Fibroblast of skin of scalp (primary cell): ENCODE measurements at regions not wholly inside any gene's neighbourhood (a gene's known extent, or its start where the extent isn't known, plus 50 kb on each side); places are given as distances from the start of the nearest gene placed in this dataset.
"Not testable (repeated sequence)": the region's sequence is repeated elsewhere in the genome, so short reads cannot be mapped to it uniquely, and the experiment has no call there.

Source experiments
- DNase-seq: peaks from one replicate; pipeline ENCODE4 v3.0.0-alpha.2; 2013

DNA sequence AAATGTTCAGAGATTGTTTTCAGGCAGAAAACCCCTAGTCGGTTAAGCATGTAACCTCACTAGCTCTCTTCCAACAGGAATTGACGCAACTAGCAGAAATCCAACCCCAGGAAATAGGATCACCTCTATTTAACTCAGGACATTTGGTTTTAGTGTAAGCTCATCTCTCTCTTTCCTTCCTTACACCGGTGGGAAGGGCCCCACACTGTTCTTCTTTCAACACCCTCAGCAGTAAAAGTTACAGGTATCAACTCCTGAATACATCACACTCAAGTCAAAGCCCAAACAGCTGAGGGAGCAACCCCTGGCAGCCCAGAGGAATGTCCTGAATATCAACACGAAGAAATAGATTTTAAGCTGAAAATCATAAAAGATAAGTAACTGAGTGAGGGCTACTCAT lies 191.2 kb upstream of the KIF2B start:
- DNase-seq, result no peak

DNA sequence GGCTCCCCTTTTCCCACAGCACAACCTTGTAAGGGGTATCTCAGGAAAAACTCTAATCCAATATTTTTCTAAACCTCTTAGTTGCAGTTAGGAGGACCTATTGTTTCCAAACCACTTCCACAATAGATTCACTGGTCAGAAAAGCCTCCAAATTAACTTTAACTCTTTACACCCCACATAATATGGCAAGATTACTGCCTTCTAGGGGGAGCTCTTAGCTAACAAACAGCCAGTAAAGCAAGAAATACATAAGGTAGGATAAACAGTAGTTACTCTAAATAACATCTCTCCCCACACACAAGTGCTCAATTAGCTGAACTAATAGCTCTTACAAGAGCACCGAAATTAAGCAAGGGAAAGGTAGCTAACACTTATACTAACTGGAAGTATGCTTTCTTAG lies 192.1 kb upstream of the KIF2B start:
- DNase-seq, result no peak

- DNase-seq, result no peak
Observed at GRCh38 chr17:53630115-53630514, 192.6 kb upstream of the KIF2B start.

- peak; percentile 30 for DNase-seq
Observed at GRCh38 chr17:53629188-53629587, 193.5 kb upstream of the KIF2B start.

- DNase-seq, result peak; percentile 83
Observed at GRCh38 chr17:53628011-53628410, 194.7 kb upstream of the KIF2B start.

DNA sequence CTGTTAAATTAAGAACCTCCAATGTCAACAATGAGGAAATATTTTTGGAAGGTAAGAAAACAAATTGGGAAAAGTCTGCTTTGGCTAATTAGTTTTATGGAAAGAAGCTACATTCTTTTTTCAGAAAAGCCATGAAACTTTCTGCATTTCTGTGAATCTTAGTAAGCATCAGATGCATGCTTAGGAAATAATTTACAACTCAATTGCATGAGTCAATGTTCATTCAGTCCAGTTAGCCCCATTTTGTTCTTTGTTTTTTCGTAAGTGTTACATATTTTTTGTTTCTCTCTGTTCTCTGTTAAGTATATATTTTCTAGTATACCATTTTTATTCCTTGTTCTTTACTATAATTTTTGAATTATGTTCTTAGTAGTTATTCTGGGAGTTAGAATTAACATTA lies 195.2 kb upstream of the KIF2B start:
- peak; percentile 76 for DNase-seq

GRCh38 chr17:53626286-53626685 lies 196.4 kb upstream of the KIF2B start:
- peak; percentile 62 for DNase-seq

- DNase-seq, result no peak
Observed at GRCh38 chr17:53619025-53619424, 203.7 kb upstream of the KIF2B start.

- DNase-seq, result not testable (repeated sequence)
Observed at GRCh38 chr17:53608208-53608607, 214.5 kb upstream of the KIF2B start.

DNA sequence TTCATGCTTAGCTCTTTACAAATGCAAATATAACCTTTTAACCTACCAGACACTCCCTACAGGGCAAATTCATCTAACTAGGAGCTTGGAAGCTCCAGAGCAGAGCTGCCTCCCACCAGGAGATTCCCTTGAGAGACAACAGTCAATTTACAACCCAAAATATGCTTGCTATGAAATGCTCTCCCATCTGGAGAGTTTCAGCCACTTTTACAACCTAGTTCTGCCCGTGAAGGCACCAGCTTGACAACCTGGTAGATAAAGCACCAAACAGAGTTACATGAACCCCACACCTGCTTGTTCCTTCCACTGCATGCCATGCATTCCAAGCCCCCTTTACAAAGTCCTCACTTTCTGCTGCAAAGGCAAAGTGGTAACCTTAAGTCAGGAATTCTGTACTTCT lies 215.3 kb upstream of the KIF2B start:
- no peak for DNase-seq

DNA sequence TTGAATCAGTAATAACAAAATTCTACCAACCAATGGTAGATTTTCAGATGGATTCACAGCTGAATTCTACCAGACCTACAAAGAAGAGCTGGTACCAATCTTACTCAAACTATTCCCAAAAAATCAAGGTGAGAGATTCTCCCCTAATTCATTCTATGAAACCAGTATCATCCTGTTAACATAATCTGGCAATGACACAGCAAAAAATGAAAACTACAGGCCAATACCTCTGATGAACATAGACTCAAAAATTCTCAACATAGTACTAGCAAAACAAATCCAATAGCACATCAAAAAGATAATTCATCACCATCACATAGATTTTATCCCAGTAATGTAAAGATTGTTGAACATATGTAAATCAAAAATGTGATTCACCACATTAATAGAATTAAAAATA lies 234.4 kb upstream of the KIF2B start:
- DNase-seq, result no peak

GRCh38 chr17:53574038-53574437 lies 248.7 kb upstream of the KIF2B start:
- DNase-seq, result no peak

GRCh38 chr17:53571342-53571741 lies 251.4 kb upstream of the KIF2B start:
- DNase-seq, result no peak

- DNase-seq, result no peak
Observed at GRCh38 chr17:53570731-53571130, 252.0 kb upstream of the KIF2B start.

- DNase-seq, result no peak
Observed at GRCh38 chr17:53560953-53561352, 261.8 kb upstream of the KIF2B start.

DNA sequence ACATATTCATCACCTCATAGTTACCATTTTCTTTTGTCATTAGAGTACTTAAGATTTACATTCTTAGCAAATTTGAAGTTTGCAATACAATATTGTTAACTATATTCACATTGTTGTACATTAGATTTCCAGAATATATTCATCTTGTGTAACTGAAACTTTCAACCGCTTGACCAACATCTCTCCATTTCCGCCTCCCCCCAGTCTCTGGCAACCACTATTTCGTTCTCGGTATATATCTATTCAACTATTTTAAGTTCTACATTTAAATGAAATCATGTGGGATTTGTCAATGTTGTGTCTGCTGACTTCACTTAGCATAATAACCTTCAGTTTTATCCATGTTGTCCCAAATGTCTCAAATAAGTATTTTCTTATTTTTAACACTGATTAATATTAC lies 274.5 kb upstream of the KIF2B start:
- no peak for DNase-seq

- DNase-seq, result no peak
Observed at GRCh38 chr17:53543472-53543871, 279.3 kb upstream of the KIF2B start.

- DNase-seq, result no peak
Observed at GRCh38 chr17:53538129-53538617, 284.6 kb upstream of the KIF2B start.

- no peak for DNase-seq
Observed at GRCh38 chr17:53527473-53527872, 295.3 kb upstream of the KIF2B start.

GRCh38 chr17:53525590-53525989 lies 297.1 kb upstream of the KIF2B start:
- no peak for DNase-seq

GRCh38 chr17:53516636-53517035 lies 306.1 kb upstream of the KIF2B start:
- peak; percentile 15 for DNase-seq

GRCh38 chr17:53499277-53499676 lies 323.4 kb upstream of the KIF2B start:
- DNase-seq, result no peak

DNA sequence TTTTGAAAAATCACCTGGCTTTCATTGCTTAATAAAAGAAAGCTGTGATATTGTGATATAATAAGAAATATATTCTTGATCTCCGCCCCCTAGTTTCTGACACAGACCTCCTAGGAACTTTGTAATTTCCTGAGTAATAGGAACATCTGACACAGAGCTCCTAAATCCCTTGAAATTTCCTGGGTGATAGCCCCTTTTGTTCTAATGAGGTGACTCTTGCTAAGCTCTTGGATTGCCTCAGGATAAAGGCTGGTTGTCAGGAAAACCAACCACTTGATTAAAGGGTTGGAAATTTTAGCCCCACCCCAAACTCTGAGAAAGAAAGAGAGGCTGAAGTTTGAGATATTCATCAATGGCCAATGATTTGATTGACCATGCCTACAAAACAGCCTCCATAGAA lies 326.4 kb upstream of the KIF2B start:
- no peak for DNase-seq

DNA sequence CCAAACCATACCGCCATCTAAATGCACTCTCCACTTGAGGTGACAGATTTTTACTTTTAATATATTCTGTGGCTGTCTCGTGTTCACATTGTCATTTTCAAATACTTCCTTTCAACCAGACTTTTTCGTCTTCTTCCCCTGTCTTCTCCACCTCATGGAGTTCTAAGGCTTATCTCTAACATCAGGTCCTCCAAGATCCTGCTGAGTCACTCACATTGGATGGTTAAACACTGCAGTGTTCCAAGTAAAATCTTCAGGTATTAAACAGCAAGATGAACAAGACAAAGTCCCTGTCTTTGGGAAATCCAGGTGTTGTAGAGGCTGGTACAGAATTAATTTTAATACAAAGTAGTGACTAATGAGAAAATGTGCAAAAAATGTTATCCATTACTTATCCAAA lies 330.2 kb upstream of the KIF2B start:
- DNase-seq, result no peak

DNA sequence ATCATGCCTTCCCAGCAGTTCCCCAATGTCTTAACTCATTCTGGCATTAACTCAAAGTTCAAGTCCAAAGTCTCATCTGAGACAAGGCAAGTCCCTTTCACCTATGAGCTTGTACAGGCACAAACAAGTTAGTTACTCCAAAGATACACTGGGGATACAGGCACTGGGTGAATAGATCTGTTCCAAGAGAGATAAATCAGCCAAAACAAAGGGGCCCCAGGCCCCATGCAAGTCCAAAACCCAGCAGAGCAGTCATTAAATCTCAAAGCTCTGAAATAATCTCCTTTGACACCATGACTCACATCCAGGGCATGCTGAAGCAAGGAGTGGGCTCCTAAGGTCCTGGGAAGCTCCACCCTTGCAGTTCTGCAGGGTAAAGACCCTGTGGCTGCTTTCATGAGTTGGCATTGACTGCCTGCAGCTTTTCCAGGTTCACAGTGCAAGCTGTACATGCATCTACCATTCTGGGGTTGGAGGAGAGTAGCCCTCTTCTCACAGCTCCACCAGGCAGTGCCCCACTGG lies 332.2 kb upstream of the KIF2B start:
- DNase-seq, result no peak
